Inferior parietal cortex (tissue), 1 donor: ENCODE measurements at regions not wholly inside any gene's neighbourhood (a gene's known extent, or its start where the extent isn't known, plus 50 kb on each side); places are given as distances from the start of the nearest gene placed in this dataset.
"Not testable (repeated sequence)": the region's sequence is repeated elsewhere in the genome, so short reads cannot be mapped to it uniquely, and the experiment has no call there.

ENCODE experiments used
- DNase-seq: peaks from one replicate; pipeline ENCODE4 v3.0.0-alpha.2; 2016; ENCODE audit errors: extremely low spot score

DNA sequence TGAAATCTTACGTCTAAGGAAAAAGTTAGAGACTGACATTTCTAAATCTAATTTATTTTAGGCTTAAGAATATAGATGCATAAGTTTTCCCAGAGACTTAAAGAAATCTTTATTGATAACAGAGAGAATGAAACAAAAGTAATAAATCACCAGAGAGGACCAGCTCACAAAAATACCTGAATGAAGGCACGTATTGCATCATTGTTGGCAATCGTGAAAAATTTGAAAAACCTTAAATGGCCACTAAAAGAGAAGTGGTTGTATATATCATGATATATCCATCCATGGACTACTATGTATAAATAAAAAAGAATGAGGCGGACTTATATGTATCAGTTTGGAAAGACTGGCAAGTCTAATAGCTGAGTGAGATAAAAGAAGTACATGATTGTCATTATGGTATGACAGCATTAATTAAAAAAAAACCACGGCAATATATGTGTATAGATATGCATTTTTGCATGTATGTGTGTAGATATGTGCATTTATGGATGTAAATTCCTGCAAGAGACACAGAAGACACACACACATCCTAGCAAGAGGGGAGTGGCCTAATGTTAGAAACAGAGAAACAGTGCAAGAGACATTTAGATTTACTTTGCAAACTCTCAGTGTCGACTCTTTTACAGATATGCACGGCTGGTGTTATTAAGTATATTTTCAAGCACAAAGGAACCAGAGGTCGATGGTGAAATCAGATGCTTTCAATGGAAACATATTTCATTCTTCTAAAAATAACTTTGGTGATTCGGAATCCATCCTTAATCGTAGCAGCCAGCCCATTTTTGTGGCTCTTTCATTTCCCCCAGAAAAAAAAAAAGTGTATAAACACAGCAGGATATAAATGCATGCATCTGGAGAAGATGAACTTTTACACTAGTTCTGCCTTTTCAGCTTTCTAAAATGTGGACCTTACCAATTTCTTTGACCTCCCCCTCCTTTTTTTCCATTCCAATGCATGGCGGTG is 156.1 kb upstream of the SALL4 start:
- DNase-seq, result no peak

DNA sequence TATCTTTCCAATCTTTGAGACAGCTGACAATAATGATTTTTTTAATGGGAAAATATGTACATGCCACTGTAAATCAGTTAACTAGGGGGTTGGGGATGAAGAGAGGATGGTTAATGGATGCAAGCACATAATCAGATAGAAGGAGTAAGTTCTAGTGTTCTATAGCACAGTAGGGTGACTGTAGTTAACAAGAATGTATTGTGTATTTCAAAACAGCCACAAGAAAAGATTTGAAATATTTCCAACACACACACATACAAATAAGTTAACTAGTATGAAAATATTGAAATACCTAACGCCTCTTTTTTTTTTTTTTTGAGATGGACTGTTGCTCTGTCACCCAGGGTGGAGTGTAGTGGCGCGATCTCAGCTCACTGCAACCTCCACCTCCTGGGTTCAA is 153.4 kb upstream of the SALL4 start:
- no peak for DNase-seq

DNA sequence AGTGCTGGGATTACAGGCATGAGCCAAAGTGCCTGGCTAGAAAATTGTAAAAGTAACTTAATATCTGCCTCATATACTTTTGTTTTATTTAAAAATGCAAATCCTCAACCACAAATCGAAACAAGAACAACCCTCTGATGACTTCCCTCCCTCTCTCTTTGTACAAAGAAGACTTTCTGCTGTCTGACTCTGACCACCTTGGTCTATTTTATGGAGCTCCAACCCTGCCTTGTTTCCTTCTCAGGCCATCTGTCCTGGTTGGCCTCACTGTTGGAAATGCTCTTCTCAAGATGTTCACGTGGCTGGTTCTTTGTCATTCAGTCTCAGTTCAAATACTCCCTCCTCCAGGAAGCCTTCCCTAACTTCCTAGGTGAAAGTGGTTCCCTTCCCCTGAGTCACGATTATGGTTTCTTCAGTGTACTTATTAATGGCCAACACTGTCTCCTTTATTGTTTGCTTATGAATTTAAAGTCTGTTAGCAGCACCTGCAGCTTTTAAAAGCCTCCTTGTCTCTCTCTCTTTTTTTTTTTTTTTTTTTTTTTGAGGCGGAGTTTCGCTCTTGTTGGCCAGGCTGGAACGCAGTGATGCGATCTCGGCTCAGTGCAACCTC is 151.5 kb upstream of the SALL4 start:
- DNase-seq, result no peak

DNA sequence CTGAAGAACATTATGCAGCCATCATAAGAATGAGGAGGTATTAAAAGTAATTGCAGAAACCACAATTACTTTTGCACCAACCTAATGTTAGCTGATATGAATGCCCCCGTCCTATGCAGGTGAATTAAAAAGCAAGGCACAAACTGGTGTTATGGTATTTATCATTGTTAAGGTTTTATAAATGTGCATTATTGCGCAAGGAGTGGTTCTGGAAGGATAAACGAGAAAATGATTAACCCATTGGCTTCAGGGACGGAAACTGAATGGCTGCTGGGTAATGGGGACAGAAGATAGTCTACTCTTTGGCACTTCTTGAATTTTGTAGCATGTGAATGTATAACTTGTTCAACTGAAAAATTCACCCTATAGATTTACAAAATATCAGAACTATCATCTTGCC is 148.6 kb upstream of the SALL4 start:
- no peak for DNase-seq

DNA sequence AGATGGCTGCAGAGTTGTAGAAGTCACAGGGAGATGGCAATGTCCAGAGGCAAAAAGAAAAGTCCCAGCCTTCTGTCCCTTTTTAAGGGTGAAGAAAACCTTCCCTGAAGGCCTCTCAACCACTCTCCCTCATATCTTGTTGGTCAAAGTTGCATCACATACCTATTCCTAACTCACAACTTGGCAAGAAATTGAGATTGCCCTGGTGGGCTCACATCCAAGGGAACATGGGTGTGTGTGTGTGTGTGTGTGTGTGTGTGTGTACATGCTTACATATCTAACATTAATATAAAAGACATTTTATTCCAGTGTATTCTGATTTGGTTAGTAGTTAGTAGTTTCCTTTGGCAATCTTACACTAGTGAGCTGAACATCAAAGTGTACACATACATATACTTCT is 144.3 kb upstream of the SALL4 start:
- DNase-seq, result no peak

DNA sequence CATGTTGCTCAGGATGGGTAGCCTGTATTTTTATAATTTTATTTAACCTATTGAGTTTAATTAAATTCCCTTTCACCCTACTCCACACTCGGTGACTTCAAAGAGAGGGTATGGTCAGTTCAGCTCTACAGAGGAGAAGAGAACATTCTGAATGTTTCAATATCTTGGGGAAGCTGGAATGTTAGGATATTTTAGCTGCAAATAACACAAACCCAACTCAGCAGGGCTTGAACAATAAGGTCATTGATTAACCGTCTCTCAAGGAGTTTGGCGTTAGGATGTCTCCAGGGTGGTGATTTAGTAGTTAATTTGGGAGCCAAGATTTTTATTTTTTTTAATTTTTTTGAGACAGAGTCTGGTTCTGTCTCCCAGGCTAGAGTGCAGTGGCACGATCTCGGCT is 143.6 kb upstream of the SALL4 start:
- no peak for DNase-seq

DNA sequence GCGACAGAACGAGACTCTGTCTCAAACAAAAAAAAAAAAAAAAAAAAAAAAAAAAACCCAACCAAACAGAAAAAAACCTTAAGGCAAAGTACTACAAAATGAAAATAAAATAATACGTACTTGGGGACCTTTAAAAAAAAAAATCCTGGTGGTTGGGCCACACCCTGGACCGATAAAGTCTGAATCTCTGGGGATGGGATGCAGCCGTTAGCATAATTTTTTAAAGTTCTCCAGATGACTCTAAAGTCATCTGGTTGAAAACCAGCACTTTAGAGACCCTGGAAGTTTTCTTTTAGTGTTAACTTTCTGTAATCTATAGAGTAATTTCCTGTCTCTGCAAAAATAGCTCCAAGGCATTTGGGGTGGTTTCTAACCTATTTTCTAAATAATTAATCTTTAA is 142.9 kb upstream of the SALL4 start:
- no peak for DNase-seq

DNA sequence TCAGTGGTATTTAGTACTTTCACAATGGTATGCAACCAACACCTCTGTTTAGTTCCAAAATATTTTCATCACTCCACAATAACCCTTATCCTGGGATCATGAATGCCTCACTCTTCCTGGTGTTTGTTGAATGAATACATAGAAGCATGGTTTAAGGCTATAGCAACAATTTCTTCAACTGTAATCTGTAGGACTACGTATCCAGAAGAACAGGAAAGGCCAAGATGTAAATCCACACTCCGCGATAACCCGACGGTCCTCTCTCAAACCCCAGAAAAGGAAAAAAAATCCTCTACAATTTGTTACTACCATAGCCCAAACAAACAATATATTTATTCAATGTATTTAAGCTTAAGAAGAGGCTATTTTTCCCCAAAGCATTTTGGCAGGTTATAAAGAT is 141.4 kb upstream of the SALL4 start:
- no peak for DNase-seq

DNA sequence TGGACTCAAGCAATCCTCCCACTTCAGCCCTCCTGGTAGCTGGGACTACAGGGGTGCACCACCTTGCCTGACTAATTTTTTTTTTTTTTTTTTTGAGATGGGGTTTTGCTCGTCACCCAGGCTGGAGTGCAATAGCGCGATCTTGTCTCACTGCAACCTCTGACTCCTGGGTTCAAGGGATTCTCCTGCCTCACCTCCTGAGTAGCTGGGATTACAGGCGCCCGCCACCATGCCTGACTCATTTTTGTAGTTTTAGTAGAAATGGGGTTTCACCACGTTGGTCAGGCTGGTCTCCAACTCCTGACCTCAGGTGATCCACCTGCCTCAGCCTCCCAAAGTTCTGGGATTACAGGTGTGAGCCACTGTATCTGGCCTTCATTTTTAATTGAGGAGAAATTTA is 141.0 kb upstream of the SALL4 start:
- DNase-seq, result not testable (repeated sequence)

DNA sequence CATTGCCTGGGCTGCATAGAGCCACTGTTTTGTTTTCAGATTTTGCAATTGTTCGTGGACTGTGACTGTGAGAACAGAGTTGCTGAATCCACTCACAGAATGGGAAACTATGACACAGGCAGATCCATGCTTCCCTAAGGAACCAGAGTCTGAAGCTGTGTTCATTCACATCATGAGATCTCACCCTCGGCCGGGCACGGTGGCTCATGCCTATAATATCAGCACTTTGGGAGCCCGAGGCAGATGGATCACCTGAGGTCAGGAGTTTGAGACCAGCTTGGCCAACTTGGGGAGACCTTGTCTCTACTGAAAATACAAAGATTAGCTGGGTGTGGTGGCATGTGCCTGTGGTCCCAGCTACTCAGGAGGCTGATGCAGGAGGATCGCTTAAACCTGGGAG is 139.2 kb upstream of the SALL4 start:
- DNase-seq, result no peak

DNA sequence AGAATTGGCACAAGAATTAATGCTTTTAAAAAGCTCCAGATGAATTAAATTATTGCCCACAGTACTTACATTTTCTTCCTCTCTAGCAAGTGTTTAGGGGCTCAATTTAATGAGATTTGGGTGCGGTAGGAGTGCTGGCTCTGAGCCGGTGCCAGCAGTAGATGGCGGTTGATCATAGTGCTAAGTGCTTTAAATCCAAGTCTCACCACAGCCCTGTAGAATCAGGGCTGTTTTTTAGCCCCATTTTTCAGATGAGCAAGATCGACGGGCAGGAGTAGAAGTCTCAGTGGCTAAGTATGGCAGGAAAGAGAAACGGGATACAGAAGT is 136.9 kb upstream of the SALL4 start:
- DNase-seq, result no peak

DNA sequence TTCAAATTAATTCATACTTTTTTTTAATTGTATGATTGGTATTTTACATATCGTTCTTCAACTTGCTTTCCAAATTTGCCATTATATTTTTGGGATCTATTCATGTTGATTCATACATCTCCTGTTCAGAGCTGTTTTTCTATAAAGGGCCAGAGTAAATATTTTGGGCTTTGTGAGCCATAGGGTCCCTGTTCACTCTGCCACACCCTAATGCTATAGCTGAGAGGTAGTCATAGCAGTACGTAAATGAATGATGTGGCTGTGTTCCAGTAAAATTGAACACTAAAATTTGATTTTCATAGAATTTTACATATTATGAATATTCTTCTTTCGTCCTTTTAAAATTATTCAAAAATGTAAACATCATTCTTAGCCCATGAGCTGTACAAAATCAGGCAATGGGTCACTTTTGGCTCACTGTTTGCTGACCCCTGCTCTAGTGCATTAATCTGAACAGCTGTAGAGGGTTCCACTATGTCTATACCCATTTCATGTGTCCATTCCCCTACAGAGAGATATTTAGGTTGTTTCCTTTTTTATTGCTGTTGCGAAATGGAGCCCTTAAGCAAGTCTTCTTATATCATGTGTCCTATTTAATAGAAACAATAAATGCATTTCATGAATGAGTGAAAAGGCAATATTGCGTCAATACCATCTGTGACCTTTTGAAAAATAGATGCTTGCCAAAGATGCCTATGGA is 136.4 kb upstream of the SALL4 start:
- DNase-seq, result no peak

DNA sequence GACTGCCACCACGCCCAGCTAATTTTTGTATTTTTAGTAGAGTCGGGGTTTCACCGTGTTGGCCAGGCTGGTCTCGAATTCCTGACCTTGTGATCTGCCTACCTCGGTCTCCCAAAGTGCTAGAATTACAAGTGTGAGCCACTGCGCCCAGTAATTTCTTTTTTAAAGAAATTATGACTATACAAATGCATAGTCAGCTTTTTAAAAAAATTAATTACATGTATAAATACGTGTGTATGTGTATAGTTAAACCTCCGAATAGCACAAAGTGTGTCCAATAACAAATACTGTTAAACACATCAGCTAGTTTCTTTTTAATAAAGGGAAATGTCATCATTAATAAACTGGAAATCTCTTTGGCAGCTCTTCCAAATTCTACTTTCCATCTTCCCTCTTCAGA is 135.5 kb upstream of the SALL4 start:
- DNase-seq, result no peak

DNA sequence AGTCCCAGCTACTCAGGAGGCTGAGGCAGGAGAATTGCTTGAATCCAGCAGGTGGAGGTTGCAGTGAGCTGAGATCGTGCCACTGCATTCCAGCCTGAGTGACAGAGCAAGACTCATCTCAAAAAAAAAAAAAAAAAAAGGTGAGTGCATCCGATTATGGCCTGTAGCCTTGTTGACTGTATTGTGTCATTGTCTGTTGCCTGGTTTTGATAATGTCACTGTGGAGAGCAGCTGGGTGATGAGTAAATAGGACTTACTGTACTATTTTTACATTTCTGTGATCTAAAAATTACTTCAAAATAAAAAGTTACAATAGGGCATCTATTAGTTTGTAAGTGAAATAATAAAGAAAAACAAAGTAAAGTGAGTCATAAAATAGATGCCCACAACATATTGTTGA is 134.1 kb upstream of the SALL4 start:
- DNase-seq, result no peak

DNA sequence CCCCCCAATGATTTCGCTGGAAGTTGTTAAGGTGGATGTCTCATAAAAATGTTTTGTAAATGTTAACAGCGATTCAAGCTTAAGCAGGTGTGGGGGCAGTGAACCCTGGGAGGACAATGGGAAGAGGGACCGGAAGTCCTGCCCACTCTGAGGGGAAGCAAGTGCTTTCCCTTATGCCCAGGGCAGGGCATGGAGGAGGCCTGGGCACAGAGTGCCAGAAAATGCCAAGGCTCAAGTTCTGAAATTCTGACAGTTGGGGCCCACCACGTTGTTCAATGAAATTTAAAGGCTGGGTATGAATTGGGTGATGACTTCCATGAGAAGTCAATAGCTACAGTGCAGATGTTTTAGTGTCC is 132.7 kb upstream of the SALL4 start:
- no peak for DNase-seq

DNA sequence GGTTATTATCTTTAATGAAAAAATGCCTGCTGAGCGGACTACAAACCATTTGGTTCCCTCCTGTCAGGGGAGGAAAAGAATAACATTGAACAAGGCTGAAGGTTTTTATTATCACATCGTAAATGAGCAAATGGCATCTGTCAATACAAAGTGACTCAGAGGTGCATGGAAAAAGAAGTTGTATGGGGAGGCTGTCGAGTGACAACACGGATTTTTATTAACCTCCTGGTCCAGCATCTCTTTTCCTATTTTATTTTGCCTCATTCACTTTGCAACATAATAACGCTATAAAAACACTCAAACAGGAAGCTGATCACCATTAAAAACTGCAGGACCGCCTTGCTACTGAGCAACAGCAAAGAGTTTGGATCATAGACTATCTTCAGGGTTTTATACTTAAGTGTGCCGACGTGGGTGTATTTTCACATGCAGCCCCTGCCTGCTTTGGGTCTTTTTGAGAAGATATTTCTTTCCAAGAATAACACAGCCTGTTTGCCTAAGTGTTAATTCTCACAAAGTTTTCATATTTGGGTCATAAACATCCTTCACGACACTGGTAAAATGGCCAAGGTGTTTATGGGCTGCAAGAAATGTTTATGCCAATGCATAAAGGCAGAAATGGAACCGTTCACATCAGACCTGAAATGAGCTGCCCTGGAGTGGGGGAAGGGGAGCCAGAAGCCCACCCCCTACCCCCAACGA is 132.1 kb upstream of the SALL4 start:
- no peak for DNase-seq

DNA sequence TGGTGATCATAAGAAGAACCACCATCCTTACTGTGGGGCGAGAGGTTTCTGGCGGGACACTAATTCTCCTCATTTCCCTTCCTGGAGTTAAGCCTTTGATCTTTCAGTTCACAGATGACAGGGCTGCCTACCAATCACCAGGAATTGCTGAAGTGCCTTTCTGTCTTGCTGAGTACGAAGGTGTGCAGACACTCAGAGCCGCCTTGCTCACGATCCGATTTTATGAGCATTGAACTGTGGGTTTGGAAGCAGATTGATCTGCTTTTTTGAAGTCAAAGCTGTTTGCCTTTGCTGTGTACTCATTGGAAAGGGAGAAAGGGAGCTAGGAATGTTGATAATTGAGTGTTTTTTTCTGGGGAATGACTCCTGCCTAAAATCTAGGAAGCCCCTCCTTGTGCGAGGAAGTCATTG is 129.1 kb upstream of the SALL4 start:
- no peak for DNase-seq

DNA sequence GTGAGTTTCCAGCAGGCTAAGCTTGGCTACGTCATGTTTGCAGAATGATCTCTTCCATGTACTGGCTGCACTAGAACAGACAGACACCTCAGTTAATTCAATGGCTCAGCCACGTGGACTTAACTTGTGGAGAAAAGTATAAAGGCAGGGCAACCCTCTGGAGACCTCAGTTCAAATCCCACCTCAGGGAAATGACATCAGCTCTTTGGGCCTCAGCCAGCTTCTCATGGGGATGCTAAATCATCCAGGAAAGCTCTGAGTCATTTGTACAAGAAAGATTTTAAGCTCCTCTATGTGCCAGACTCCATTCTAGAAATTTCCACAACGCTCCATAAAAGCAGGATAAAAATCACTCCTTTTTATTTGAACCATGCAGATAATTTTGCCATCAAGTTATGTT is 128.5 kb upstream of the SALL4 start:
- DNase-seq, result no peak

DNA sequence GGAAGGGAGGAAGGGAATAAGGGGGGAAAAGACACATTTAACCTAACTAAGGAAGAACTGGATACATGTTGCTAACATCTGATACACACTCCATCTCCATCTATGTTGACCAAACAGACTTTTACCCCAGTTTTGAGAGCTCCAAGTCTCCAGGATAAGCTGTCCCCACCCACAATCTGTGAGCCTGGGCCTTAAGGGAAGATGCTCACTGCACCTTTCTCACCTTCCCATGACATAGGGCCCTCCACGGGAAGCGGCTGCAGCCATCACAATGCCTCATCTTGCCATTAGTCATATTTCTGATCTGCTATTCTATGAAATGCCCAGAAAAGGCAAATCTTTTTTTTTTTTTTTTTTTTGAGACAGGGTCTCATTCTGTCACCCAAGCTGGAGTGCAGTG is 126.6 kb upstream of the SALL4 start:
- DNase-seq, result no peak

DNA sequence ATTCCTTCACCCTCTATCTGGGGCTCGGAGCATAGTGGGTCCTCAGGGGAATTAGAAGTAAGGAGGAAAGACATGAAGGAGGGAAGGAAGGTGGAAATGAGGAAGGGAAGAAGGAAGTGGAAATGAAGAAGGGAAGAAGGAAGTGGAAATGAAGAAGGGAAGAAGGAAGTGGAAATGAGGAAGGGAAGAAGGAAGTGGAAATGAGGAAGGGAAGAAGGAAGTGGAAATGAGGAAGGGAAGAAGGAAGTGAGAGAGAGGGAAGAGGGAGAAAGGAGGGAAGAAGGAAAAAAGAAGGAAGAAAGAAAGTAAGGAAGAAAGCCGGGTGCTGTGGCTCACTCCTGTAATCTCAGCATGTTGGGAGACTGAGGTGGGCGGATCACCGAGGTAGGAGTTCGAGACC is 125.6 kb upstream of the SALL4 start:
- DNase-seq, result not testable (repeated sequence)

DNA sequence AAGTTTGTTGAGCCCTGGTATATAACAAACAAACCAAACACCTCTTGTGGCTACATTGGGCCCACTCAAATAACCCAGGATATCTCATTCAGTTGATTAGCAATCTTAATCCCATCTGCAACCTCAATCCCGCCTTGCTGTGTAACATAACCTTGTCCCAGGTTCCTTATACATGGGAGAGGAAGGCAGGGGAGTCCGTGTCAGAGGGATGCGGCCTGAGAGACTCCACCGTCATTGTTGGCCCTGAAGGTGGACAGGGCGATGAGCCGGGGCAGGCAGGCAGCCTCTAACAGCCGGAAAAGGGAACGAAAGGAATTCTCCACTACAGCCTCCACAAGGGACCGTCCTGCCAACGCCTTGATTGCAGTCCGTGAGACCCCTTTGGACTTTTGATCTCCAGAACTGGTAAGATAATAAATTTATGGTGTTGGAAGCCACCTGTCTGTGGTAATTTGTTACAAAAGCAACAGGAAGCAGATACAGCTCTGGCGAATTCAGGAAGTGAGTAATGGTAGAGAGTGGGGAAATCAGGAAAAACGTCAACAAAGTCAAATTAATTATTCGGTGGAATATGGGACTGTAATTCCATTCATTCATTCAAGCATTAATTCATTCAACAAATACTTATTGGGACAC is 124.5 kb upstream of the SALL4 start:
- no peak for DNase-seq

DNA sequence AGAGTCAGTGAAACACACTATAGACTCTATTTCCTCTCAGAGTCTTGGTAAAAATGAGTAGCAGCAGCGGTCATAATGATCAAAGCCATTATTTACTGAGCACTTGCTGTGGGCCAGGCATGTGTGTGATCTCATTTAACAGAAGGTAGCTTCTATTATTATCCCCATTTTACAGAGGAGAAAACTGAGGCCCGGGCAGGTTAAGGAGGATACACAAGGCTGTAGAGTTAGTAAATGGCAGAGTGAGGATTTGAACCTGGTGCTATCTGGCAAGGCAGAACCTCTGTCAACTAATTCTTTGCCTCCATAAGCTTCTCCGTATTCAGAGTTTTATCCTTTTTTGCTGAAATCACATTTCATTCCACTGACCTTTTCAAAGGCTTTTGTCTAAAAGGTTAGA is 122.2 kb upstream of the SALL4 start:
- no peak for DNase-seq
